ENCODE measurements at regions not wholly inside any gene's neighbourhood (a gene's known extent, or its start where the extent isn't known, plus 50 kb on each side); places are given as distances from the start of the nearest gene placed in this dataset.

DNA sequence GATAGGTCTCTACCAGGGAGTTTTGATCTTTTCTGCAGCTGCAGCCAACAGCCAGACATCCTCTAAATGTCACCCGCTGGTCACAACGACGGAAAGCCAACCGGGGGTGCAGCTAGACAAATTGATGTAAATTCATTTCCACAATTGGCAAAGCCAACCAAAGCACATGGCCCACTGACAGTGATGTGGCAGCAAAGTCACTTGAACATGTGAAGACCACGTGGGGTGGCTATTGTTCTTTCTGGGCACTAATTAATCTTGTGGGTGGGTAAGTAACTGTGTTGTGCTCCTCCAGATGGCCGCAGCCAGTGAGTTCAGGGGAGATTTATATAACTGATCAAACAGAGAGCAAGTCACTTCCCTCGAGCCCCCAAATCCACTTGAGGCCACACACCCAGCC lies 354.1 kb downstream of the ANKRD30A start (continued):
- TF ChIP-seq, protein P1, sequence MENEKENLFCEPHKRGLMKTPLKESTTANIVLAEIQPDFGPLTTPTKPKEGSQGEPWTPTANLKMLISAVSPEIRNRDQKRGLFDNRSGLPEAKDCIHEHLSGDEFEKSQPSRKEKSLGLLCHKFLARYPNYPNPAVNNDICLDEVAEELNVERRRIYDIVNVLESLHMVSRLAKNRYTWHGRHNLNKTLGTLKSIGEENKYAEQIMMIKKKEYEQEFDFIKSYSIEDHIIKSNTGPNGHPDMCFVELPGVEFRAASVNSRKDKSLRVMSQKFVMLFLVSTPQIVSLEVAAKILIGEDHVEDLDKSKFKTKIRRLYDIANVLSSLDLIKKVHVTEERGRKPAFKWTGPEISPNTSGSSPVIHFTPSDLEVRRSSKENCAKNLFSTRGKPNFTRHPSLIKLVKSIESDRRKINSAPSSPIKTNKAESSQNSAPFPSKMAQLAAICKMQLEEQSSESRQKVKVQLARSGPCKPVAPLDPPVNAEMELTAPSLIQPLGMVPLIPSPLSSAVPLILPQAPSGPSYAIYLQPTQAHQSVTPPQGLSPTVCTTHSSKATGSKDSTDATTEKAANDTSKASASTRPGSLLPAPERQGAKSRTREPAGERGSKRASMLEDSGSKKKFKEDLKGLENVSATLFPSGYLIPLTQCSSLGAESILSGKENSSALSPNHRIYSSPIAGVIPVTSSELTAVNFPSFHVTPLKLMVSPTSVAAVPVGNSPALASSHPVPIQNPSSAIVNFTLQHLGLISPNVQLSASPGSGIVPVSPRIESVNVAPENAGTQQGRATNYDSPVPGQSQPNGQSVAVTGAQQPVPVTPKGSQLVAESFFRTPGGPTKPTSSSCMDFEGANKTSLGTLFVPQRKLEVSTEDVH (IDR thresholded peaks at IDR 0.05; ENCODE audit: low read depth, partially characterized antibody) = no peak
- TF ChIP-seq CBX3 (IDR thresholded peaks at IDR 0.05; ENCODE audit: borderline replicate concordance, low read depth) = no peak
- no peak for TF ChIP-seq SIX5 (IDR thresholded peaks at IDR 0.05; ENCODE audit: low read depth, low read length, severe bottlenecking)
- TF ChIP-seq TCF7 (IDR thresholded peaks at IDR 0.05; ENCODE audit: borderline replicate concordance) = no peak
- TF ChIP-seq FOXK2 (IDR thresholded peaks at IDR 0.05) = no peak
- TF ChIP-seq ASH2L (IDR thresholded peaks at IDR 0.05; ENCODE audit: borderline replicate concordance, low read depth) = no peak
- TF ChIP-seq PKNOX1 (IDR thresholded peaks at IDR 0.05) = no peak
- no peak for TF ChIP-seq BCL3 (IDR thresholded peaks at IDR 0.05; ENCODE audit: borderline replicate concordance, insufficient read depth, low read depth, low read length, poor library complexity, severe bottlenecking)

Data from GM12878 (cell line).